DOHH2 (cell line): ENCODE measurements at regions not wholly inside any gene's neighbourhood (a gene's known extent, or its start where the extent isn't known, plus 50 kb on each side); places are given as distances from the start of the nearest gene placed in this dataset.

Source experiments
- H3F3A ChIP-seq: fragments of 200-600 bp; sonication (generic), shearing (Covaris generic); 2 replicates; pipeline ENCODE4 v1.6.0; 2016; ENCODE audit warnings: antibody characterized with exemption, mild to moderate bottlenecking; ENCODE audit not compliant: control insufficient read depth, insufficient read depth
- H3K27ac ChIP-seq: fragments of 200-600 bp; sonication (generic); 2 replicates; pipeline ENCODE4 v1.5.1; 2014; ENCODE audit warnings: low read depth, mild to moderate bottlenecking, low read length, moderate library complexity
- H3K27me3 ChIP-seq: fragments of 200-600 bp; sonication (generic); 2 replicates; pipeline ENCODE4 v1.6.1; 2014; ENCODE audit warnings: mild to moderate bottlenecking, low read length, mixed read lengths; ENCODE audit not compliant: control insufficient read depth
- H3K36me3 ChIP-seq: fragments of 200-600 bp; sonication (generic); 2 replicates; pipeline ENCODE4 v1.6.1; 2014; ENCODE audit warnings: mild to moderate bottlenecking, low read length, moderate library complexity, mixed read lengths; ENCODE audit not compliant: control insufficient read depth
- H3K4me1 ChIP-seq: fragments of 200-600 bp; sonication (generic); 2 replicates; pipeline ENCODE4 v1.6.1; 2014; ENCODE audit warnings: mild to moderate bottlenecking, low read length, mixed read lengths; ENCODE audit not compliant: control insufficient read depth
- H3K4me2 ChIP-seq: fragments of 200-600 bp; sonication (generic); 2 replicates; pipeline ENCODE4 v1.6.0; 2014; ENCODE audit warnings: mild to moderate bottlenecking, low read length, moderate library complexity
- H3K4me3 ChIP-seq: fragments of 200-600 bp; sonication (generic); 2 replicates; pipeline ENCODE4 v1.5.1; 2014; ENCODE audit warnings: mild to moderate bottlenecking, low read length, mixed read lengths
- H3K79me2 ChIP-seq: fragments of 200-600 bp; sonication (generic); 2 replicates; pipeline ENCODE4 v1.6.1; 2014; ENCODE audit warnings: mild to moderate bottlenecking, low read length, mixed read lengths; ENCODE audit not compliant: control insufficient read depth
- H3K9me2 ChIP-seq: fragments of 200-600 bp; sonication (generic); replicated peaks from 2 replicates; pipeline ENCODE4 v1.6.1; 2014; ENCODE audit warnings: mild to moderate bottlenecking, low read length, mixed read lengths; ENCODE audit not compliant: control insufficient read depth
- H3K9me3 ChIP-seq: fragments of 200-600 bp; sonication (generic); 2 replicates; pipeline ENCODE4 v1.6.1; 2014; ENCODE audit warnings: antibody characterized with exemption, low read length, mixed read lengths; ENCODE audit not compliant: control insufficient read depth, insufficient read depth
- H4K20me1 ChIP-seq: fragments of 200-600 bp; sonication (generic); 2 replicates; pipeline ENCODE4 v1.6.0; 2014; ENCODE audit warnings: low read depth, mild to moderate bottlenecking, antibody characterized with exemption, low read length, moderate library complexity; ENCODE audit not compliant: control insufficient read depth, insufficient read depth
- EZH2phosphoT487 ChIP-seq: fragments of 200-600 bp; sonication (generic); IDR thresholded peaks from 2 replicates; pipeline ENCODE4 v1.6.1; 2017; ENCODE audit warnings: borderline replicate concordance, mild to moderate bottlenecking, antibody characterized with exemption, low read length, moderate library complexity, mixed read lengths
- TF ChIP-seq, protein P1 (sequence below): fragments of 200-600 bp; sonication (generic); IDR thresholded peaks from one replicate; pipeline ENCODE4 v1.5.1; 2014; ENCODE audit warnings: antibody characterized with exemption, mild to moderate bottlenecking, low read depth, low read length; ENCODE audit not compliant: poor library complexity, severe bottlenecking

DNA sequence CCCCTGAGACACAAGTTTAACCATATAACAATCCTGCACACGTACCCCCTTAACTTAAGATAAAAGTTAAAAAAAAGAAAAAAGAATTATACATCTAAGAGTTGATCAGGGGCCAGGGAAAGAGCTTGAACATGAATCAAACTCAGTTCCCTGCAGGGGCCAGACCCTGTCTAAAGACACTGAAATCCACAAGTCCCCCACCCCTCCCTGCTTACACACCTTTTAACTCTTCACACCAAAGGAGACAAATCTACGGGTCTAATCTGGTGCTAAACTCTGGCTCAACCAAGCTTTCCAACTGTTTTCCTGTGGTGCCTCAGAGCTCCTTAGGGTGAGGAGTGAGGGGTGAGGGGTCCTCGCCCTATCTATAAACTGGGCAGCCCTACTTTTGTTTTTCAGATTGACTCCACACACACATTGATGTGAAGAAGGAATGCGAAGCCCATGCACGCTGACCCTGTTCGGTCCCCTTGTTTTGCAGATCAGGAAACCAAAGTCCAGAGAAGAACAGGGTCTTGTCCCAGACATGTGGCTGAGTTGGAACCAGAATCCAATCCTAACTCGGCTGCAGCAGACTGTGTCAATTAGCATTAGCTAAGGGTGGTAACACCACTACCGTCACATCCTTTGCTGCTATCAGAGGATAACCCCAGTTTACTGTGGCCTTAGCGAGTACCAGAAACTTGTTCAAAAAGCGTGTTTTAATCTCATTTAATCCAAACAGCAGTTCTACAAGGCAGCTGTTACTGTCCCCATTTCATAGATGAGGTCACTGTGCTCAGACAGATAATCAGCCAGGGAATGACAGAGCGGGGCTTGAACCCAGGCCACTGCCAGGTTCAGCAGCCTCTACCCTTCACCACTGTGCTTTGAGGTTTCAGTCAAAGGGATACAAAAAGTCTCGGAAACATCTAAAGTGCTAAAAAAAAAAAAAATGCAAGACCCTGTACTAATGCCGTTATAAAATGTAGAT is 145.2 kb upstream of the SYT13 start:
- Histone ChIP-seq H3K9me3 (no peaks in the 10 kb centered on the region), H3K9me2 (no peaks in the 10 kb centered on the region), H3K79me2 (no peaks in the 10 kb centered on the region), H3K27me3 (peaks cover 6% of the 10 kb centered on the region; the same call in 1 of the 2 replicates), H4K20me1 (no peaks in the 10 kb centered on the region), H3K4me1 (no peaks in the 10 kb centered on the region), H3F3A (no peaks in the 10 kb centered on the region), H3K36me3 (no peaks in the 10 kb centered on the region), H3K27ac (no peak overlapping the region), H3K4me2 (no peak overlapping the region), H3K4me3 (no peak overlapping the region)
- TF ChIP-seq, protein P1, sequence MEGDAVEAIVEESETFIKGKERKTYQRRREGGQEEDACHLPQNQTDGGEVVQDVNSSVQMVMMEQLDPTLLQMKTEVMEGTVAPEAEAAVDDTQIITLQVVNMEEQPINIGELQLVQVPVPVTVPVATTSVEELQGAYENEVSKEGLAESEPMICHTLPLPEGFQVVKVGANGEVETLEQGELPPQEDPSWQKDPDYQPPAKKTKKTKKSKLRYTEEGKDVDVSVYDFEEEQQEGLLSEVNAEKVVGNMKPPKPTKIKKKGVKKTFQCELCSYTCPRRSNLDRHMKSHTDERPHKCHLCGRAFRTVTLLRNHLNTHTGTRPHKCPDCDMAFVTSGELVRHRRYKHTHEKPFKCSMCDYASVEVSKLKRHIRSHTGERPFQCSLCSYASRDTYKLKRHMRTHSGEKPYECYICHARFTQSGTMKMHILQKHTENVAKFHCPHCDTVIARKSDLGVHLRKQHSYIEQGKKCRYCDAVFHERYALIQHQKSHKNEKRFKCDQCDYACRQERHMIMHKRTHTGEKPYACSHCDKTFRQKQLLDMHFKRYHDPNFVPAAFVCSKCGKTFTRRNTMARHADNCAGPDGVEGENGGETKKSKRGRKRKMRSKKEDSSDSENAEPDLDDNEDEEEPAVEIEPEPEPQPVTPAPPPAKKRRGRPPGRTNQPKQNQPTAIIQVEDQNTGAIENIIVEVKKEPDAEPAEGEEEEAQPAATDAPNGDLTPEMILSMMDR: no peak

DNA sequence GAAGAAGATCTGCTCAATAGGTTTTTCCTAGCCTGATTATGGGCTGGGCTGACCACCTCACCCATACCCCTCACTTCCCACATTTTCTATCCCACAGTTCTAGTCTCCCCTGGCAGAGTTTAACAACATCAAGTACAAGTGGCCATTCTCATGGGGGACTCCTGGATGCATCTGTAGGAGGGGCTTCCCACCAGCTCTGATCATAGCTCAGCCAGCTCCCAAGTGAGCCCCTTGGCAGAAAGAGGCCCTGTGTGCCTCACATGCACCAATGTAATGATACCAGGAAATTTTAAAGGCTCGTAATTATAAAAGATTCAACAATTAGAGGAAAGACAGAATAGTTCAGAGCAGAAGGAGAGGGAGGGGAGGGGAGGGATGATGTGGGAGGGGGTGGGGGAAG is 144.2 kb upstream of the SYT13 start:
- Histone ChIP-seq H3F3A (no peaks in the 10 kb centered on the region), H3K27ac (no peak overlapping the region), H3K4me2 (no peak overlapping the region), H4K20me1 (no peaks in the 10 kb centered on the region), H3K27me3 (peaks cover 6% of the 10 kb centered on the region; the same call in 1 of the 2 replicates), H3K9me3 (no peaks in the 10 kb centered on the region), H3K79me2 (no peaks in the 10 kb centered on the region), H3K4me1 (no peaks in the 10 kb centered on the region), H3K4me3 (no peak overlapping the region), H3K9me2 (no peaks in the 10 kb centered on the region), H3K36me3 (no peaks in the 10 kb centered on the region)
- no peak for TF ChIP-seq EZH2phosphoT487
- TF ChIP-seq, protein P1: no peak

DNA sequence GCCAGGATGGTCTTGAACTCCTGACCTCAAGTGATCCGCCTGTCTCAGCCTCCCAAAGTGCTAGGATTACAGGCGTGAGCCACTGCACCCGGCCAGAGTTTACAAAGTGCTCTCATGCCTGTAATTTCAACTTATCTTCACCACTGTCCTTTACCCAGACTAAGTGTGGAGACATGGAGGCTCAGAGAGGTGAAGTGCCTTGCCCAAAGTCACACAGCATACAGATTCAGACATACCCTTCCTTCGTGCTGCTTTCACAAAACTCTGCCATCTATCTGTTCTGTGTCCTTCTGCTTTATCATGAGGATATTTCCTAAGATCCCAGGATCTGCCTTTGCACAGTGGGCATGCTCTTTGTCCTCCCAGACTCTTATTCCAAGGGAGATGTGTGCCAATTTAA is 143.6 kb upstream of the SYT13 start:
- Histone ChIP-seq H3K9me3 (no peaks in the 10 kb centered on the region), H3K4me3 (no peak overlapping the region), H3K9me2 (no peaks in the 10 kb centered on the region), H3K79me2 (no peaks in the 10 kb centered on the region), H3K27ac (no peak overlapping the region), H3K27me3 (peaks cover 6% of the 10 kb centered on the region; the same call in 1 of the 2 replicates), H3K36me3 (no peaks in the 10 kb centered on the region), H3K4me2 (no peak overlapping the region), H3K4me1 (no peaks in the 10 kb centered on the region), H3F3A (no peaks in the 10 kb centered on the region), H4K20me1 (no peaks in the 10 kb centered on the region)
- TF ChIP-seq, protein P1: no peak
- no peak for TF ChIP-seq EZH2phosphoT487
